Glutamatergic neuron (in vitro differentiated cells): ENCODE measurements at regions not wholly inside any gene's neighbourhood (a gene's known extent, or its start where the extent isn't known, plus 50 kb on each side); places are given as distances from the start of the nearest gene placed in this dataset.

Source experiments
- DNase-seq: peaks from one replicate; pipeline ENCODE4 v3.0.0; 2022
- H3K27ac Mint-ChIP-seq: one replicate; pipeline ENCODE4 v1.8.0; 2020; ENCODE audit warnings: mild to moderate bottlenecking, mixed read lengths, inconsistent platforms; ENCODE audit not compliant: unreplicated experiment
- H3K27me3 Mint-ChIP-seq: one replicate; pipeline ENCODE4 v1.8.0; 2020; ENCODE audit warnings: mild to moderate bottlenecking, moderate library complexity, mixed read lengths, inconsistent platforms; ENCODE audit not compliant: unreplicated experiment
- H3K36me3 Mint-ChIP-seq: one replicate; pipeline ENCODE4 v1.8.0; 2020; ENCODE audit warnings: mild to moderate bottlenecking, mixed read lengths, inconsistent platforms; ENCODE audit not compliant: unreplicated experiment
- H3K4me1 Mint-ChIP-seq: one replicate; pipeline ENCODE4 v1.8.0; 2020; ENCODE audit warnings: mild to moderate bottlenecking, low read depth, mixed read lengths, inconsistent platforms; ENCODE audit not compliant: unreplicated experiment
- H3K4me3 Mint-ChIP-seq: one replicate; pipeline ENCODE4 v1.8.0; 2020; ENCODE audit warnings: mild to moderate bottlenecking, mixed read lengths, inconsistent platforms; ENCODE audit not compliant: unreplicated experiment
- H3K9me3 Mint-ChIP-seq: one replicate; pipeline ENCODE4 v1.8.0; 2020; ENCODE audit warnings: mild to moderate bottlenecking, moderate library complexity, mixed read lengths, inconsistent platforms; ENCODE audit not compliant: unreplicated experiment
- TF ChIP-seq, protein P1 (sequence below): fragments of 200-600 bp; sonication (generic); IDR thresholded peaks from one replicate; pipeline ENCODE4 v1.5.0; 2021; ENCODE audit not compliant: partially characterized antibody, unreplicated experiment

GRCh38 chr18:23384778-23385736, 68.0 kb upstream of the RIOK3 start:
- H3K9me3 Mint-ChIP-seq = no peaks in the 10 kb centered on the region
- no peaks in the 10 kb centered on the region for H3K4me1 Mint-ChIP-seq
- H3K27me3 Mint-ChIP-seq = peaks cover 2% of the 10 kb centered on the region
- TF ChIP-seq, protein P1, sequence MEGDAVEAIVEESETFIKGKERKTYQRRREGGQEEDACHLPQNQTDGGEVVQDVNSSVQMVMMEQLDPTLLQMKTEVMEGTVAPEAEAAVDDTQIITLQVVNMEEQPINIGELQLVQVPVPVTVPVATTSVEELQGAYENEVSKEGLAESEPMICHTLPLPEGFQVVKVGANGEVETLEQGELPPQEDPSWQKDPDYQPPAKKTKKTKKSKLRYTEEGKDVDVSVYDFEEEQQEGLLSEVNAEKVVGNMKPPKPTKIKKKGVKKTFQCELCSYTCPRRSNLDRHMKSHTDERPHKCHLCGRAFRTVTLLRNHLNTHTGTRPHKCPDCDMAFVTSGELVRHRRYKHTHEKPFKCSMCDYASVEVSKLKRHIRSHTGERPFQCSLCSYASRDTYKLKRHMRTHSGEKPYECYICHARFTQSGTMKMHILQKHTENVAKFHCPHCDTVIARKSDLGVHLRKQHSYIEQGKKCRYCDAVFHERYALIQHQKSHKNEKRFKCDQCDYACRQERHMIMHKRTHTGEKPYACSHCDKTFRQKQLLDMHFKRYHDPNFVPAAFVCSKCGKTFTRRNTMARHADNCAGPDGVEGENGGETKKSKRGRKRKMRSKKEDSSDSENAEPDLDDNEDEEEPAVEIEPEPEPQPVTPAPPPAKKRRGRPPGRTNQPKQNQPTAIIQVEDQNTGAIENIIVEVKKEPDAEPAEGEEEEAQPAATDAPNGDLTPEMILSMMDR = no peak
- no peak overlapping the region for H3K27ac Mint-ChIP-seq
- no peaks in the 10 kb centered on the region for H3K36me3 Mint-ChIP-seq
- no peak for DNase-seq
- H3K4me3 Mint-ChIP-seq = no peak overlapping the region

- no peak for DNase-seq
- Mint-ChIP-seq H3K36me3 (no peaks in the 10 kb centered on the region), H3K9me3 (no peaks in the 10 kb centered on the region), H3K4me1 (no peaks in the 10 kb centered on the region), H3K4me3 (no peak overlapping the region), H3K27ac (no peak overlapping the region), H3K27me3 (peaks cover 2% of the 10 kb centered on the region)
- TF ChIP-seq, protein P1 = no peak
These were observed 66.8 kb upstream of the RIOK3 start for GRCh38 chr18:23386317-23386716.

DNA sequence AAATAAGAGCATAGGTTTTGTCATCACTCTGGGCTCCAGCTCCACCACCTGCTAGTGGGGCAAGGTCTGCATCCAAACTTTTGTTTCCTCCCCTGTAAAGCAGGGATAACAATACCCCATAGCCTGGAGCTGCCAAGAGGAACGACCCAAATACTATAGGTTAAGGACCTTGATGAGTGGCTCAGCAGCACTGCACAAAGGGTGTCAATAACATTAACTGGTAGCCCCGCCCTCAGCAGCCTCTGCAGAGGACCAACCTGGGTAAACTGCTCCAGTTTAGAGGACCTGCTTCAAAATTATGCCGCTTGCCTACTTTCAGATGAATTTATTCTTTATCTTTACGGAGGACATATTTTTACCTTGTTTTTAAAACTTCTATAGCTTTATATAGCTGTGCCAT, 65.8 kb upstream of the RIOK3 start:
- Mint-ChIP-seq H3K27ac (no peak overlapping the region), H3K27me3 (peaks cover 2% of the 10 kb centered on the region), H3K9me3 (no peaks in the 10 kb centered on the region), H3K4me1 (no peaks in the 10 kb centered on the region), H3K36me3 (no peaks in the 10 kb centered on the region), H3K4me3 (no peak overlapping the region)
- no peak for DNase-seq
- TF ChIP-seq, protein P1 = no peak

GRCh38 chr18:23388357-23388756, 64.7 kb upstream of the RIOK3 start:
- Mint-ChIP-seq H3K27me3 (peaks cover 2% of the 10 kb centered on the region), H3K4me3 (no peak overlapping the region), H3K27ac (no peak overlapping the region), H3K36me3 (no peaks in the 10 kb centered on the region), H3K9me3 (no peaks in the 10 kb centered on the region), H3K4me1 (no peaks in the 10 kb centered on the region)
- no peak for DNase-seq
- TF ChIP-seq, protein P1 = no peak

DNA sequence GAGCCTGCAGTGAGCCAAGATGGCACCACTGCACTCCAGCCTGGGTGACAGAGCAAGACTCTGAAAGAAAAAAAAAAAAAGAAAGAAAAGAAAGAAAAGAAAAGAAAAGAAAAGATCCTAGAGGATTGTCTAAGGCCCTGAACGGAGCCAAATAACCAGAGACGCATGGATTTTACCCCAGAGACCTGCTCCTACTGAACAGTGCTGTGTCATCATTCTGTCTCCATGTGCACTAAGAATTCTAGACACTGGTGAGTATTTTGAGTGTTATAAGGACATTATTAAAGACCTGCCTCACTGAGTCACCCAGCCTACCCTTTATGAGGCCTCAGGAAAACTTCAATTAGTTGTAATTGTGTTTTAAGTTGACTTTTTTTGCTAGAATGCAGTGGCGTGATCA, 61.9 kb upstream of the RIOK3 start:
- Mint-ChIP-seq H3K4me3 (no peak overlapping the region), H3K27me3 (no peaks in the 10 kb centered on the region), H3K4me1 (no peaks in the 10 kb centered on the region), H3K27ac (no peak overlapping the region), H3K9me3 (peaks cover 1% of the 10 kb centered on the region), H3K36me3 (no peaks in the 10 kb centered on the region)
- TF ChIP-seq, protein P1 = no peak
- no peak for DNase-seq
